Epithelial cell of esophagus (primary cell): ENCODE measurements at regions not wholly inside any gene's neighbourhood (a gene's known extent, or its start where the extent isn't known, plus 50 kb on each side); places are given as distances from the start of the nearest gene placed in this dataset.

ENCODE experiments used
- DNase-seq: peaks from one replicate; pipeline ENCODE4 v3.0.0; 2010; ENCODE audit warnings: low read depth
- H3K4me3 ChIP-seq: 2 replicates; pipeline ENCODE4 v1.5.1; 2011; ENCODE audit warnings: mild to moderate bottlenecking, low read length, control low read depth
- CTCF ChIP-seq: IDR thresholded peaks from 2 replicates; pipeline ENCODE4 v1.5.1; 2011; ENCODE audit warnings: low read depth, mild to moderate bottlenecking, low read length, control low read depth, inconsistent platforms; ENCODE audit not compliant: insufficient read depth; ENCODE audit errors: missing control alignments

- TF ChIP-seq CTCF = no peak
- no peak for DNase-seq
- no peak overlapping the region for H3K4me3 ChIP-seq
These were observed 99.8 kb upstream of the PLCL2 start for GRCh38 chr3:16784973-16785372.

GRCh38 chr3:16785465-16785864, 99.3 kb upstream of the PLCL2 start:
- no peak for TF ChIP-seq CTCF
- H3K4me3 ChIP-seq = no peak overlapping the region

GRCh38 chr3:16788440-16789056, 96.2 kb upstream of the PLCL2 start:
- no peak for DNase-seq
- no peak overlapping the region for H3K4me3 ChIP-seq
- no peak for TF ChIP-seq CTCF

More at GRCh38 chr3:16785465-16785864, 99.3 kb upstream of the PLCL2 start:
- DNase-seq = no peak

- no peak for DNase-seq
- no peak for TF ChIP-seq CTCF
- no peak overlapping the region for H3K4me3 ChIP-seq
These were observed 95.2 kb upstream of the PLCL2 start for GRCh38 chr3:16789344-16790120.

GRCh38 chr3:16790432-16791400, 94.0 kb upstream of the PLCL2 start:
- no peak for DNase-seq
- TF ChIP-seq CTCF = no peak
- H3K4me3 ChIP-seq = no peak overlapping the region

GRCh38 chr3:16793321-16793720, 91.4 kb upstream of the PLCL2 start:
- TF ChIP-seq CTCF = no peak
- DNase-seq = no peak

More at GRCh38 chr3:16793321-16793720, 91.4 kb upstream of the PLCL2 start:
- H3K4me3 ChIP-seq = no peak overlapping the region
